ENCODE measurements at regions not wholly inside any gene's neighbourhood (a gene's known extent, or its start where the extent isn't known, plus 50 kb on each side); places are given as distances from the start of the nearest gene placed in this dataset.

- Histone ChIP-seq H3K9ac (ENCODE audit: low read length) (no peak overlapping the region), H3K27me3 (ENCODE audit: insufficient read depth, low read depth, low read length) (no peaks in the 10 kb centered on the region), H3F3A (ENCODE audit: insufficient read depth, low read length, poor library complexity, severe bottlenecking) (no peaks in the 10 kb centered on the region), H3K4me2 (ENCODE audit: low read length) (no peak overlapping the region), H3K79me2 (replicated peaks; ENCODE audit: insufficient read depth, low read length) (no peaks in the 10 kb centered on the region), H3K9me2 (ENCODE audit: insufficient read depth, low read length) (no peaks in the 10 kb centered on the region), H4K20me1 (ENCODE audit: insufficient read depth) (no peaks in the 10 kb centered on the region), H3K36me3 (ENCODE audit: insufficient read depth, low read length) (no peaks in the 10 kb centered on the region), H3K27ac (ENCODE audit: low read length) (no peak overlapping the region), H2AFZ (ENCODE audit: low read depth, low read length) (no peak overlapping the region), H3K9me3 (ENCODE audit: low read length) (no peaks in the 10 kb centered on the region), H3K4me3 (ENCODE audit: low read length) (no peak overlapping the region)
- TF ChIP-seq POLR2AphosphoS5 (IDR thresholded peaks at IDR 0.05) (no peak), MXI1 (conservative IDR thresholded peaks at IDR 0.05; ENCODE audit: poor library complexity, severe bottlenecking) (no peak), REST (IDR thresholded peaks at IDR 0.05; ENCODE audit: borderline replicate concordance) (no peak), RAD21 (conservative IDR thresholded peaks at IDR 0.05) (no peak), SMC3 (conservative IDR thresholded peaks at IDR 0.05; ENCODE audit: poor library complexity) (no peak), EZH2 (IDR thresholded peaks at IDR 0.05; ENCODE audit: borderline replicate concordance, insufficient read depth, low read length, poor library complexity, severe bottlenecking) (no peak), EP300 (conservative IDR thresholded peaks at IDR 0.05; ENCODE audit: poor library complexity, severe bottlenecking) (no peak), TAF1 (IDR thresholded peaks at IDR 0.05; ENCODE audit: low read depth) (no peak), CTCF (IDR thresholded peaks at IDR 0.05; ENCODE audit: poor library complexity, severe bottlenecking) (no peak)
Measured at GRCh38 chr5:2136728-2137333, 254.1 kb upstream of the IRX4 start.

- TF ChIP-seq SMC3 (conservative IDR thresholded peaks at IDR 0.05; ENCODE audit: poor library complexity) (no peak), CTCF (IDR thresholded peaks at IDR 0.05; ENCODE audit: poor library complexity, severe bottlenecking) (no peak)
Measured at GRCh38 chr5:2135833-2136232, 253.1 kb upstream of the IRX4 start.

More at GRCh38 chr5:2135833-2136232, 253.1 kb upstream of the IRX4 start:
- Histone ChIP-seq H2AFZ (ENCODE audit: low read depth, low read length) (no peak overlapping the region), H3K4me3 (ENCODE audit: low read length) (no peak overlapping the region), H3K27me3 (ENCODE audit: insufficient read depth, low read depth, low read length) (no peaks in the 10 kb centered on the region), H4K20me1 (ENCODE audit: insufficient read depth) (no peaks in the 10 kb centered on the region), H3K9me2 (ENCODE audit: insufficient read depth, low read length) (no peaks in the 10 kb centered on the region), H3K27ac (ENCODE audit: low read length) (no peak overlapping the region), H3K36me3 (ENCODE audit: insufficient read depth, low read length) (no peaks in the 10 kb centered on the region), H3K79me2 (replicated peaks; ENCODE audit: insufficient read depth, low read length) (no peaks in the 10 kb centered on the region), H3K4me2 (ENCODE audit: low read length) (no peak overlapping the region), H3K9ac (ENCODE audit: low read length) (no peak overlapping the region), H3F3A (ENCODE audit: insufficient read depth, low read length, poor library complexity, severe bottlenecking) (no peaks in the 10 kb centered on the region), H3K9me3 (ENCODE audit: low read length) (no peaks in the 10 kb centered on the region)

Data from neural cell (in vitro differentiated cells).